Body of pancreas (tissue), 4 donors: ENCODE measurements at regions not wholly inside any gene's neighbourhood (a gene's known extent, or its start where the extent isn't known, plus 50 kb on each side); places are given as distances from the start of the nearest gene placed in this dataset.

Experiments used
- ATAC-seq: fragments of 150-250 bp; one replicate; pipeline ENCODE4 v1.9.1; 2016
- DNase-seq, 4 donors: peaks; one replicate each; pipeline ENCODE4 v3.0.0-alpha.2; 2019
- H3K27ac ChIP-seq, 4 donors: fragments of 200-600 bp; sonication (generic); 1 replicate in 3 of 4; 2 replicates in 1 of 4; pipeline versions ENCODE4 v1.5.1 to v1.6.1; 2016 to 2019; ENCODE audit warnings: mild to moderate bottlenecking in 1 of 4, mixed read lengths in 1 of 4, moderate library complexity in 1 of 4
- H3K27me3 ChIP-seq, 2 donors: fragments of 200-600 bp; sonication (generic); one replicate each; pipeline ENCODE4 v1.6.0; 2016; ENCODE audit warnings: mild to moderate bottlenecking in 1 of 2
- H3K36me3 ChIP-seq, 2 donors: fragments of 200-600 bp; sonication (generic); replicated peaks in 1 of 2; 2 replicates each; pipeline ENCODE4 v1.5.1; 2016; ENCODE audit warnings: low read depth in 2 of 2; ENCODE audit not compliant: insufficient read depth in 1 of 2
- H3K4me1 ChIP-seq: fragments of 200-600 bp; sonication (generic); one replicate; pipeline ENCODE4 v1.6.0; 2016
- H3K4me3 ChIP-seq, 2 donors: fragments of 200-600 bp; sonication (generic); 1 replicate in 1 of 2; 2 replicates in 1 of 2; pipeline ENCODE4 v1.5.1; 2016 to 2019
- H3K9me3 ChIP-seq, 3 donors: fragments of 200-600 bp; sonication (generic); 1 replicate in 2 of 3; 2 replicates in 1 of 3; pipeline ENCODE4 v1.5.1; 2016
- POLR2A ChIP-seq, 3 donors: fragments of 450-650 bp; IDR thresholded peaks; one replicate each; pipeline ENCODE4 v1.6.1; 2016; ENCODE audit warnings: antibody characterized with exemption in 3 of 3, mild to moderate bottlenecking in 2 of 3
- WGBS, 2 donors: methylation state at CpG; one replicate each; pipeline ENCODE4 v1.1.5; 2017; 5-methylcytosine and 5-hydroxymethylcytosine counted together
- intact Hi-C: fragments of 100-400 bp; cut with DNase I; formaldehyde crosslinking; loops from one replicate; pipeline ENCODE4 v1.15.1; 2023
- TF ChIP-seq, protein P1 (sequence below), 7 experiments: fragments of 450-650 bp in 4 of 7; fragments of 200-600 bp in 3 of 7; sonication (generic) in 3 of 7; IDR thresholded peaks; one replicate each; pipeline ENCODE4 v1.5.1; 2016 to 2019; ENCODE audit warnings: antibody characterized with exemption in 7 of 7

- ATAC-seq (no peak), DNase-seq (no peak)
- 30 to 45% methylated on average over 3 of the region's 3 CpGs for WGBS, 2 donors
- intact Hi-C loops = no loop called here
- Histone ChIP-seq H3K4me3 (no peak overlapping the region), H3K27ac (no peak overlapping the region), H3K9me3 (no peaks in the 10 kb centered on the region), H3K27me3 (no peaks in the 10 kb centered on the region), H3K36me3 (no peaks in the 10 kb centered on the region), H3K4me1 (no peaks in the 10 kb centered on the region)
- TF ChIP-seq, protein P1, sequence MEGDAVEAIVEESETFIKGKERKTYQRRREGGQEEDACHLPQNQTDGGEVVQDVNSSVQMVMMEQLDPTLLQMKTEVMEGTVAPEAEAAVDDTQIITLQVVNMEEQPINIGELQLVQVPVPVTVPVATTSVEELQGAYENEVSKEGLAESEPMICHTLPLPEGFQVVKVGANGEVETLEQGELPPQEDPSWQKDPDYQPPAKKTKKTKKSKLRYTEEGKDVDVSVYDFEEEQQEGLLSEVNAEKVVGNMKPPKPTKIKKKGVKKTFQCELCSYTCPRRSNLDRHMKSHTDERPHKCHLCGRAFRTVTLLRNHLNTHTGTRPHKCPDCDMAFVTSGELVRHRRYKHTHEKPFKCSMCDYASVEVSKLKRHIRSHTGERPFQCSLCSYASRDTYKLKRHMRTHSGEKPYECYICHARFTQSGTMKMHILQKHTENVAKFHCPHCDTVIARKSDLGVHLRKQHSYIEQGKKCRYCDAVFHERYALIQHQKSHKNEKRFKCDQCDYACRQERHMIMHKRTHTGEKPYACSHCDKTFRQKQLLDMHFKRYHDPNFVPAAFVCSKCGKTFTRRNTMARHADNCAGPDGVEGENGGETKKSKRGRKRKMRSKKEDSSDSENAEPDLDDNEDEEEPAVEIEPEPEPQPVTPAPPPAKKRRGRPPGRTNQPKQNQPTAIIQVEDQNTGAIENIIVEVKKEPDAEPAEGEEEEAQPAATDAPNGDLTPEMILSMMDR (IDR thresholded peaks at IDR 0.05) = no peak
- TF ChIP-seq POLR2A (IDR thresholded peaks at IDR 0.05) = no peak
Measured at GRCh38 chr2:103208916-103209315, 447.1 kb downstream of the TMEM182 start.

DNA sequence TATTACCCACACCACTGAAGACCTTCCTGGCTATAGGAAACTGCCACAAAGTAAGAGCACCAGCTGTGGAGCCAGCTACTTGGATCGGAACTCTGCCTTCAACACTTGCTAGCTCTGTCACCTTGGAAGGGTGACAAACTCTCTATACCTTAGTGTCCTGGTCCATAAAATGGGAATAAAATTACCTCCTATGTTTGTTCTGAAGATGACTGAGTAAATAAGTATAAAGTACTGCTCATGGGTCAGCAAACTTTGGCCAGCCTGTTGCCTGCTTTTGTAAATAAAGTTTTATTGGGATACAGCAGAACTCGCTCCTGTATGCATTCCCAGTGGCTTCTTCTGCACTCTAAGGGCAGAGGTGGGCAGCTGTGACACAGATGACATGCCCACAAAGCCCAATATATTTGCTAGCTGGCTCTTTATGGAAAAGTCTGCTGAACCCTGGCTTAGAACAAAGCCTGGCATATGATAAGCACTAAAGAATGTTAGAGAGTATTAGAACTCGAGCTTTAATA lies 451.3 kb downstream of the TMEM182 start:
- intact Hi-C loops = no loop called here
- Histone ChIP-seq H3K4me1 (no peaks in the 10 kb centered on the region), H3K36me3 (no peaks in the 10 kb centered on the region), H3K9me3 (no peaks in the 10 kb centered on the region), H3K27ac (no peak overlapping the region), H3K27me3 (no peaks in the 10 kb centered on the region), H3K4me3 (no peak overlapping the region)
- DNase-seq (no peak), ATAC-seq (no peak)
- TF ChIP-seq POLR2A (IDR thresholded peaks at IDR 0.05) = no peak
- TF ChIP-seq, protein P1 (IDR thresholded peaks at IDR 0.05) = no peak
- 48 to 58% methylated on average over 3 of the region's 3 CpGs for WGBS, 2 donors

DNA sequence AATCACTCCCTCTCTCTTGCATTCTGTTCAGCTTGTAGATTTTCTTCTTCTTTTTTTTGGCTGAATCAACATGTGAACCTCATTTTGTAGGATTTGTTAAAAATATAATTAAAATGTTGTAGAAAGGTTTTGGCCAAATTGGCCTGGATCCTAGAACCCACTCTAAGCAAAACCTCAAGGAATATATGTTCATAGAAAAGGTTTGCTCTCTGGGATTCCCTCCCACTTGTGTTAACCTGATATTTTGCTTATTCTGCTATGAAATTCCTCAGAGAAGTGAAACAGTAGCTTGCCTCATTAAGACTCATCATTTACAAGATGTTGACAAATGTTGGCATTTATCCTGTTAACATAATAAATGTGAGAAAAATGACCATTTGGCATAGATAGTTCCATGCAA lies 456.7 kb downstream of the TMEM182 start:
- H3K36me3 ChIP-seq = no peaks in the 10 kb centered on the region
- ATAC-seq (no peak), DNase-seq (no peak)
- no peak for TF ChIP-seq POLR2A (IDR thresholded peaks at IDR 0.05)
- TF ChIP-seq, protein P1 (IDR thresholded peaks at IDR 0.05) = no peak
- intact Hi-C loops = no loop called here
- no peak overlapping the region for H3K27ac ChIP-seq
- no peaks in the 10 kb centered on the region for H3K4me1 ChIP-seq
- H3K27me3 ChIP-seq = no peaks in the 10 kb centered on the region
- H3K4me3 ChIP-seq = no peak overlapping the region
- H3K9me3 ChIP-seq = no peaks in the 10 kb centered on the region

- TF ChIP-seq POLR2A (IDR thresholded peaks at IDR 0.05) = no peak
- TF ChIP-seq, protein P1 (IDR thresholded peaks at IDR 0.05) = no peak
- Histone ChIP-seq H3K36me3 (no peaks in the 10 kb centered on the region), H3K27ac (no peak overlapping the region), H3K4me1 (no peaks in the 10 kb centered on the region), H3K27me3 (no peaks in the 10 kb centered on the region), H3K9me3 (no peaks in the 10 kb centered on the region), H3K4me3 (no peak overlapping the region)
- WGBS, 2 donors = 56 to 75% methylated on average over 1 of the region's 1 CpG
- DNase-seq (no peak), ATAC-seq (no peak)
- intact Hi-C loops = no loop called here
Measured at GRCh38 chr2:103219398-103219797, 457.6 kb downstream of the TMEM182 start.

- Histone ChIP-seq H3K27ac (no peak overlapping the region), H3K27me3 (no peaks in the 10 kb centered on the region), H3K4me1 (no peaks in the 10 kb centered on the region), H3K36me3 (no peaks in the 10 kb centered on the region), H3K4me3 (no peak overlapping the region), H3K9me3 (no peaks in the 10 kb centered on the region)
- intact Hi-C loops = no loop called here
- no peak for DNase-seq
- TF ChIP-seq, protein P1 (IDR thresholded peaks at IDR 0.05) = no peak
- no peak for TF ChIP-seq POLR2A (IDR thresholded peaks at IDR 0.05)
- no peak for ATAC-seq
Measured at GRCh38 chr2:103222969-103223368, 461.1 kb downstream of the TMEM182 start.
